ENCODE measurements at regions not wholly inside any gene's neighbourhood (a gene's known extent, or its start where the extent isn't known, plus 50 kb on each side); places are given as distances from the start of the nearest gene placed in this dataset.
A peak's percentile ranks its signal among the peaks of the same experiment; 100 is the strongest.

- no peak overlapping the region for H2AFZ ChIP-seq
- no peak for TF ChIP-seq CTCF (IDR thresholded peaks at IDR 0.05)
- H3K4me3 ChIP-seq (ENCODE audit: low read depth, low read length), result no peak overlapping the region
- no peak overlapping the region for H3K4me2 ChIP-seq (ENCODE audit: low read length)
- no peak overlapping the region for H3K9ac ChIP-seq
- no peaks in the 10 kb centered on the region for H3K36me3 ChIP-seq (ENCODE audit: control insufficient read depth, insufficient read depth, low read length)
- no peaks in the 10 kb centered on the region for H3K27me3 ChIP-seq (ENCODE audit: control insufficient read depth, insufficient read depth, low read length)
- H3K79me2 ChIP-seq, result no peaks in the 10 kb centered on the region
- H3K4me1 ChIP-seq, result peaks cover under 1% of the 10 kb centered on the region
- no peaks in the 10 kb centered on the region for H3K9me3 ChIP-seq (ENCODE audit: control insufficient read depth, low read length)
- H3K27ac ChIP-seq, result no peak overlapping the region
Measured at GRCh38 chr6:126152372-126152745, 166.0 kb downstream of the TRMT11 start.

GRCh38 chr6:126153661-126154060, 167.3 kb downstream of the TRMT11 start:
- TF ChIP-seq CTCF (IDR thresholded peaks at IDR 0.05), result no peak
- H3K4me2 ChIP-seq (ENCODE audit: low read length), result no peak overlapping the region
- no peaks in the 10 kb centered on the region for H3K36me3 ChIP-seq (ENCODE audit: control insufficient read depth, insufficient read depth, low read length)
- H3K9ac ChIP-seq, result no peak overlapping the region
- H3K27ac ChIP-seq, result no peak overlapping the region
- no peak overlapping the region for H3K4me3 ChIP-seq (ENCODE audit: low read depth, low read length)
- H3K79me2 ChIP-seq, result no peaks in the 10 kb centered on the region
- H3K9me3 ChIP-seq (ENCODE audit: control insufficient read depth, low read length), result no peaks in the 10 kb centered on the region
- H2AFZ ChIP-seq, result no peak overlapping the region
- H3K27me3 ChIP-seq (ENCODE audit: control insufficient read depth, insufficient read depth, low read length), result no peaks in the 10 kb centered on the region
- H3K4me1 ChIP-seq, result no peaks in the 10 kb centered on the region

GRCh38 chr6:126156973-126157372, 170.6 kb downstream of the TRMT11 start:
- Histone ChIP-seq H3K4me3 (ENCODE audit: low read depth, low read length) (no peak overlapping the region), H3K27me3 (ENCODE audit: control insufficient read depth, insufficient read depth, low read length) (no peaks in the 10 kb centered on the region), H3K9me3 (ENCODE audit: control insufficient read depth, low read length) (no peaks in the 10 kb centered on the region), H3K36me3 (ENCODE audit: control insufficient read depth, insufficient read depth, low read length) (no peaks in the 10 kb centered on the region), H3K9ac (no peak overlapping the region), H3K4me1 (no peaks in the 10 kb centered on the region), H3K4me2 (ENCODE audit: low read length) (no peak overlapping the region), H3K79me2 (no peaks in the 10 kb centered on the region), H2AFZ (no peak overlapping the region), H3K27ac (no peak overlapping the region)
- no peak for TF ChIP-seq CTCF (IDR thresholded peaks at IDR 0.05)

GRCh38 chr6:126167726-126168125, 172.2 kb upstream of the CENPW start:
- Histone ChIP-seq H3K27ac (peak overlapping the region; percentile 6), H3K27me3 (ENCODE audit: control insufficient read depth, insufficient read depth, low read length) (no peaks in the 10 kb centered on the region)

More at GRCh38 chr6:126167726-126168125, 172.2 kb upstream of the CENPW start:
- Histone ChIP-seq H3K79me2 (no peaks in the 10 kb centered on the region), H3K4me2 (ENCODE audit: low read length) (no peak overlapping the region), H3K4me1 (peaks cover 14% of the 10 kb centered on the region), H3K9ac (no peak overlapping the region), H3K36me3 (ENCODE audit: control insufficient read depth, insufficient read depth, low read length) (no peaks in the 10 kb centered on the region), H2AFZ (peak overlapping the region; percentile 39), H3K9me3 (ENCODE audit: control insufficient read depth, low read length) (no peaks in the 10 kb centered on the region), H3K4me3 (ENCODE audit: low read depth, low read length) (no peak overlapping the region)
- no peak for TF ChIP-seq CTCF (IDR thresholded peaks at IDR 0.05)

Measured in parathyroid adenoma (tissue), 2 donors.